ENCODE measurements at regions not wholly inside any gene's neighbourhood (a gene's known extent, or its start where the extent isn't known, plus 50 kb on each side); places are given as distances from the start of the nearest gene placed in this dataset.
A peak's percentile ranks its signal among the peaks of the same experiment; 100 is the strongest.

GRCh38 chr14:85762526-85762925 is 232.6 kb downstream of the FLRT2 start:
- Histone ChIP-seq H2AFZ (replicated peaks) (no peak overlapping the region), H3K79me2 (ENCODE audit: low read depth) (no peaks in the 10 kb centered on the region), H3K27ac (peak overlapping the region; percentile 73), H3K27me3 (no peaks in the 10 kb centered on the region), H4K20me1 (ENCODE audit: low read depth) (no peaks in the 10 kb centered on the region), H3K36me3 (no peaks in the 10 kb centered on the region), H3K4me1 (peaks cover 51% of the 10 kb centered on the region), H3K9ac (no peak overlapping the region), H3F3A (ENCODE audit: low read depth) (peaks cover 26% of the 10 kb centered on the region), H3K4me3 (peak overlapping the region; percentile 2), H3K9me3 (ENCODE audit: low read depth) (no peaks in the 10 kb centered on the region), H3K4me2 (peak overlapping the region; percentile 73)
- peaks cover 32% of the 10 kb centered on the region for H3K4me1 Mint-ChIP-seq
- no peak overlapping the region for H3K27ac Mint-ChIP-seq
- no peak for TF ChIP-seq CTCF (IDR thresholded peaks at IDR 0.05)
- TF ChIP-seq EZH2 (IDR thresholded peaks at IDR 0.05): no peak
- TF ChIP-seq EZH2phosphoT487 (IDR thresholded peaks at IDR 0.05): peak; percentile 79
- peak overlapping the region; percentile 5 for H3K4me3 Mint-ChIP-seq
- H3K36me3 Mint-ChIP-seq: no peaks in the 10 kb centered on the region
- H3K27me3 Mint-ChIP-seq (ENCODE audit: insufficient read depth, low read depth): peaks cover 43% of the 10 kb centered on the region
- peak; percentile 80 for DNase-seq (ENCODE audit: low spot score)
- peaks cover 5% of the 10 kb centered on the region for H3K9me3 Mint-ChIP-seq

GRCh38 chr14:85752175-85752574 is 222.2 kb downstream of the FLRT2 start:
- peaks cover 2% of the 10 kb centered on the region for H3K27me3 Mint-ChIP-seq (ENCODE audit: insufficient read depth, low read depth)
- H3K4me3 Mint-ChIP-seq: no peak overlapping the region
- Histone ChIP-seq H3K27me3 (no peaks in the 10 kb centered on the region), H4K20me1 (ENCODE audit: low read depth) (no peaks in the 10 kb centered on the region), H3K9me3 (ENCODE audit: low read depth) (no peaks in the 10 kb centered on the region), H3K4me3 (no peak overlapping the region), H3F3A (ENCODE audit: low read depth) (no peaks in the 10 kb centered on the region), H3K79me2 (ENCODE audit: low read depth) (no peaks in the 10 kb centered on the region), H3K27ac (no peak overlapping the region), H3K36me3 (no peaks in the 10 kb centered on the region), H3K4me2 (no peak overlapping the region), H3K4me1 (no peaks in the 10 kb centered on the region), H3K9ac (no peak overlapping the region), H2AFZ (replicated peaks) (no peak overlapping the region)
- peaks cover 5% of the 10 kb centered on the region for H3K9me3 Mint-ChIP-seq
- TF ChIP-seq EZH2phosphoT487 (IDR thresholded peaks at IDR 0.05) (no peak), EZH2 (IDR thresholded peaks at IDR 0.05) (no peak), CTCF (IDR thresholded peaks at IDR 0.05) (no peak)
- H3K36me3 Mint-ChIP-seq: no peaks in the 10 kb centered on the region
- H3K27ac Mint-ChIP-seq: no peak overlapping the region
- H3K4me1 Mint-ChIP-seq: no peaks in the 10 kb centered on the region
- DNase-seq (ENCODE audit: low spot score): no peak

- H3K36me3 ChIP-seq: no peaks in the 10 kb centered on the region
- DNase-seq (ENCODE audit: low spot score): no peak
- no peak overlapping the region for H2AFZ ChIP-seq (replicated peaks)
- Mint-ChIP-seq H3K36me3 (no peaks in the 10 kb centered on the region), H3K27me3 (ENCODE audit: insufficient read depth, low read depth) (peaks cover 3% of the 10 kb centered on the region), H3K4me1 (no peaks in the 10 kb centered on the region), H3K9me3 (peaks cover 2% of the 10 kb centered on the region), H3K4me3 (no peak overlapping the region), H3K27ac (no peak overlapping the region)
- no peak overlapping the region for H3K27ac ChIP-seq
- no peaks in the 10 kb centered on the region for H3K4me1 ChIP-seq
- no peak overlapping the region for H3K4me3 ChIP-seq
- no peaks in the 10 kb centered on the region for H3K27me3 ChIP-seq
- H4K20me1 ChIP-seq (ENCODE audit: low read depth): no peaks in the 10 kb centered on the region
- no peak for TF ChIP-seq EZH2phosphoT487 (IDR thresholded peaks at IDR 0.05)
- TF ChIP-seq EZH2 (IDR thresholded peaks at IDR 0.05): no peak
- no peak for TF ChIP-seq CTCF (IDR thresholded peaks at IDR 0.05)
- H3K79me2 ChIP-seq (ENCODE audit: low read depth): no peaks in the 10 kb centered on the region
- H3K4me2 ChIP-seq: no peak overlapping the region
- no peak overlapping the region for H3K9ac ChIP-seq
- no peaks in the 10 kb centered on the region for H3K9me3 ChIP-seq (ENCODE audit: low read depth)
- no peaks in the 10 kb centered on the region for H3F3A ChIP-seq (ENCODE audit: low read depth)
Measured at GRCh38 chr14:85744573-85744972, 214.6 kb downstream of the FLRT2 start.

Measured in neural progenitor cell (in vitro differentiated cells).